IPS DF 4.7 (cell line): ENCODE measurements at regions not wholly inside any gene's neighbourhood (a gene's known extent, or its start where the extent isn't known, plus 50 kb on each side); places are given as distances from the start of the nearest gene placed in this dataset.

ENCODE experiments used
- DNase-seq: peaks from one replicate; pipeline ENCODE4 v3.0.0-alpha.2; 2013; ENCODE audit warnings: low spot score; ENCODE audit errors: extremely low read depth

DNA sequence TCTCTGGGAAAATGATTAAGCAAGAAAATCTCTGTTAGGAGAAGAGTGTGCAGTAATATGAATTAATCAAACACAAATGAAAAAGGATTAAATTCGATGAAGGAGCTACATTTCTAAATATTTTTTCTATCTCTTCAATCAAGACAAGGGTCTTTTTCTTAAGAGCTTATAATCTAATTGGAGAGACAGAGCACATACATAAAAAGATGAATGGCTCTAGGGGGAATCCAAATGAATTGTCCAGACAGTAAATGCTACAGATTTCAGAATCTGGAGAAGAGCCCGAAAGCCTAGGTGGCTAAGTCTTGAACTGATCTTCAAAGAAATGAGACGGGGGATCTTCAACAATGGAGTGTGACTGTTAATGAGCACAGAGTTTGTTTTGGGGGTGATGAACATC lies 723.6 kb downstream of the UTRN start:
- no peak for DNase-seq

DNA sequence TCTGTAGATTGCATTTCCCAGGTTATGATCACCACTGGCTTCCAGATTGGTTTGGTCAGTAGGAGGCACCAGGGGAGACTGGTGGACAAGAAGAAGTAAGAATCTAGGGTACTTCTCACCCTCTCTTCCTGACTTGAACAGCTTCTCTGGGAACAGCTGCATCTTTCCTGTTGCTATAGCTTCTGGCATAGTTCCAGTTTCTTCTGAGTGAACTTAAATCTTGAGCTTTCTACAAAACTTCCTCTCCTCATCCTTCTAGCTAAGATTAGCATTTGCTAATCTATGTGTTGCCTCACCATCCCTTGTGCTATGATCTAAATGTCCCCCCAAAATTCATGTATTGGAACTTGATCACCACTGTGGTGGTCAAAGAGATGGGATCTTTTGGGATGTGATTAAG lies 724.6 kb downstream of the UTRN start:
- no peak for DNase-seq

DNA sequence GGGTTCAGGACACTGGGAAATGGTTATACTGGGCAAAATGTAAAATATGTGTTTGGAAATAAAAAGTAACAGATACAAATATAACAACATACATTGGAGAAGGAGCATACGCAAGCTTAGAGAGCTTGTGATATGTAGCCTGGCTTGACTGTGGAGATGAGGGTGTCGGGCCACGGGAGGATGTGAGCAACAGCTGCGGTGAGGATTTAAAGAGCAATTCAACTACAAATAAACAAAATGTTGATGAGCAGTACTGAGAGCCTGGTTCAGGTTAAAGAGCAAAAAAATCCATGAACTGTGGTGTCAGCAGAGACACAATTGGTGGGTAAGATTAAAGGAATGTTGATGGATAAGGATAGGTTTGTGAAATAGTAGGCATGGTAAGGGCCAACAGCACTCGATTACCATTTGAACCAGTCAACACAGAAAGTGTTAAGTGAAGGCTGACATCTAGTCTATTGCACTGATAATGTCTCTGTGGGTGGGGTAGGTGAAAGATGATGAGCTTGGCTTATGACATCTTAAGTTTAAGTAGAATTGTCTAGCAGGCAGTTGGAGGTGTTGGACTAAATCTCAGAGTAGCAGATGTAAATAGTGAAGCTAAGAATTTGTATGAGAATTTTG lies 723.2 kb downstream of the EPM2A start:
- DNase-seq, result no peak

DNA sequence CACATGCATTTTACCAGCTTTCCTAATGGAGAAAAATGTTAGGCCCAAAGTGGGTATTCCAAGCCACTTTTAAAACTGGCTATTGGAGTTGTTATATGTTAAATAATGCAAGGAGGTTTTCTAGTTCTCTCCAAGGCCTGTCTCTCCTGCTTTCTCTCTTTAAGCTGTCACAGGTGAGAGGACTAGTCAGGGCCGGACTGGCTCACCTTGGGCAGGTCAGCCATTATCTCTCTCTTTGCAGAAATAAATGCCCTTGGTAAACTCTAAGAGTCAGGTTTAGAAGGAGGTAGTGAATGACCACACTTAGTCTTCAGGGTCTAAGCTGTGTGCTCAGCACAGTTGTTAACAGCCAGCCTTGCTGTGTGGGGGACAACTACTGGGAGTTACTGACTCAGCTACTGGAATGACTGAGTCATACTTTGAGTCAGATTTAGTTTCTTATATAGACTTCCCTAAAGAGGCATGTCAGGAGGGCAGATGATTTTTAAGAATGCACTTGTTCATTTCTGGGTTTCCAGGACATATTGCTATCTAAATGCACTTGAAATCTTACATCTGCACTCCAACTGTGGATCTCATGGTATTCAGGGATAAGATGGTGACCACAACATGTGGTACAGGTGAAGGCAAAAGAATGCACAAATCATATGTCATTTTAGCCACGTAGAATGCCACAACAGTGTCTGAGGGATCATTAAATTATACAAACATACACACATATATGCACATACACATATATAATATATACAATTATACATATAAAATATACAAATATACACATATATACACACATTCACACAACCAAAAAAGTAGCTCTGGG lies 719.4 kb downstream of the EPM2A start:
- DNase-seq, result no peak

DNA sequence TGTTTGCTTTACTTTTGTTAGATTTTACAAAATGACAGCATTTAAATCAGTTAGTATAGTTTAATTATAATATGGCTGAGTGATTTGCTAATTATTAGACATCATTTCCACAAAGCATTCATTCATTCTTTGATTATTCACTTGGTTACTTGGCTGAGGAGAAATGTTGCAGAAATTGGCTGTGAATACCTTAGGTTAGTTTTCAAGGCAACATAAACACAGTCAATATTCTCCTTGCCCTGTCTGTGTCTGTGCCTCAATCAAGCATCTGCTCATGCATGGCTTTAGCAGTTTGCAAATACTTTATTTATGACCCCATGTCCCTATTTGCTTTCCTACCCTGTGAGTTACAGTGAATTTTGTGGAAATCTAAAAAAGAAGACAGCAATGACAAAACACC lies 718.3 kb downstream of the EPM2A start:
- DNase-seq, result no peak

DNA sequence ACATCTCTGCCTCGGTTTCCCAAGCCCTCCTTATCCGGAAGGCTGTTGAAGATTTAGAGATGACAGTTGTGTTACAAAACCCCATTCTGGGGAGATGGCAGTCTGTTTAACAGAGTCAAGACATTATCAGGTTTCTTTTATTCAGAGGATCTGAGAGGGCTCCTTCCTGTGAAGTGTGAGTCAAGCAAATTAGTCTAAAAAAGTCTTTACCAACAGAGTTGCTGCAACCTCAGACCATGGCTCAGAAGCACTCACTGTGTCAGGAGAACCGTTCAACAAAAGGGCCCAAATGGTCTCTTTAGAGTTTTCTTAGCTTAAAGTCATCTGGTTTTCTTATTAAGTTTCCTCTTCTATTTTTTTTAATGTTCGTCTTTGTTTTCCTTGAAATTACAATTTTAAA lies 717.8 kb downstream of the EPM2A start:
- DNase-seq, result no peak

DNA sequence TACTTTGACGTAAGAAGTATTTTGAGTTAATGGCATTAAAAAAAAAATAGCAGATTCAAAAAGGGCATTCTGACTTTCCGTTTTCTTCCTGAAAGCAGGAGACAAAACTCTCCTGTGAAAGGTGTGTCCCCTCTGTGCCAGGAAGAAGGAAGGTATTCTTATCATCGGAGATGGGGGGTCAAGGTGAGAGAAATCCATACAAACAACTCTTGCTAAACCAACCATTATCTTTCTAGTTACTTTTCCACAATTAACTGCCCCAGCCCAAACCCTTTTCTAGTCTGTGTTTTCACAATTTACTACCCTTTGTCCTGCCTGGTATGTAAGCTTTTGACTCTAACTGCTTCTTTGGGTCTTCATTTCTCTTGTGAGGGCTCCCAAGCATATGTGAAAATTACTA lies 717.3 kb downstream of the EPM2A start:
- no peak for DNase-seq

DNA sequence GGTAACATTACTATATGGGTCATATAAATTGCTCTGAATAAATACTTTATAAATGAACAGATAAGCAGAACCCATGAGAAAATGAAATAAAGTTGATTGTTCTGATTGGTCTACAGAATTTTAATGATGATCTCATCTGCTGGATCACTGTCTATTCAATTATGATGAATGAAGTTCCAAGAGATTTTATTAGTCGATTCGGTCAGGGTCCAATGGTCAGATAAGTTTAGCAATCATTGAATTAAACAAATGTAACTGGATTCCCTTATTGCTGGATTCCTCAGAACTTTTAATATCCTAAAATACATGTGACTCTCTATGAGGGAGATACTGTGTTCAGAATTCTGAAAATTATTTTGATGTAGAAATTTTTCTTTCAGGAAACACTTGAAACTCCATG lies 715.2 kb downstream of the EPM2A start:
- DNase-seq, result no peak

DNA sequence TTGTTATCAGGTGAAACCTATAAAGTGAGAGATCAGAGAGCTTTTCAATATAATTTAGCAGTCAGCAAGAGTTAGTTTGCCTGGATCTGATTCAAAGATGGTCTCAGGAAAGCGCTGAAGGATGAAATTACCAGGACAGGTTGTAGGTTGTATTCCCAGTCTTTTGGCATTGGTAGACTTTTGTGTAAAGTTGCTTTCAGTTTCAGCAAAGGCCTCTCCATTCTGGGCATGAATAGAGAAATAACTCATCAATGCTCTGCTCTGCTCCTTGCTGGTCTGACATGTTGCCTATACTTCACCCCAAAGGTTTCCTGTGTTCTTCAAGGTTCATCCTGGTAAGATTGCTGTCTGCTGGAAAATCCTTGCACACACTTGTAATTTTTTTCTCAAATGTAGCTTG lies 714.8 kb downstream of the EPM2A start:
- no peak for DNase-seq

DNA sequence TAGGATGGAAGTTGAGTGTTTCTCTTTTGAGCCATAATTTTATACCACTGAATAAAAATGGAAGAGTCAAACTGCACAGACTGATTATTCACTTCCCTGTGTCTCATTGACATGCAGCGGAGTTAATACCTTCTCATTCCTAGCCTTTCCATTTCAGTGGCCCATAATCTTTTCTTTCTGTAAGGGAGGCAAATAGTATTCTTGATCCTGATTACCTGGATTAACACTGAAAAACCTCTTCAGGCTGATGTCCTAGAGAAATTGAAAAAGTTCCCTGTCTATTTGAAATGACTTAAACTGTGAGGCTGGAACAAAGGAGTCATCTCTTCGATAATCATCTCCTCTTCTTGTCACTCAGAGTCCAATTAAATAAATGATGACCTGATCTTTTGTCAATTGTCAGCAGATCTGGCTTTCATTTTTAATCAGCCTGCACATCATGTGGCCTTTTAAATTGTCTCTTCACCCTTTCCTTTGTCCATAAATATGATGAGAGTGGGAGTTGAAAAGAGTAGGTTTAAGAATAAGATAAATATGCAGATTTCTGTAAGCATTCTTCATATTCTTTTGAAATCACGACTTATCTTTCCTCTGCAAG lies 713.0 kb downstream of the EPM2A start:
- no peak for DNase-seq

DNA sequence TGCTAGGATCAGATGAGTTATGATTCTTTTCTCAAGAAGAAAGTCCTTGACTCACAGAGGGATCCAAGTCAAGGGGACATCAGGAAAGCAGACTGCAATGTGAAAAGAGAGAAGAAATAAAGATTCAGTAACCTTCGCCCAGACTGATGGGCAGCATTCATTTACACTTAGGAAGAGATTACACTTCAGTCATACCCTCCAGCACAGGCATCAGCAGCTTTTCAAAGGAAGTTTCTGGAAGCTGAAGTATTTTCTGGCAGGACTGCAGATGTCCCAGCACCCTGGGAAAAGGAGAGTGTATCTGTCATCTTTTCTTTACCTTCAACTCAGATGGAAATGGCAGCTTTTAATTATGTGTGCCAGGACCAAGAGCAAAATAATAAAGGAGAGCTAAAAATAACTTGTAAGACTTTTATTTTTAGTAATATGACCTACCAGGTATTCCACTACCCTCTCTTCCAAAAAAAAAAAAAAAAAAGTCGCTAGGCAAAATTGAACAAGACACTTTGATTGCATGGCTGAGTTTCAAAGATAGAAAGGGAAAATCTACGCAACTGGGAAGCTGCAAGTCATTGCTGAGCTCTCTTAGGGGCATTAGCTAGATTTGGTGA lies 712.1 kb downstream of the EPM2A start:
- no peak for DNase-seq

DNA sequence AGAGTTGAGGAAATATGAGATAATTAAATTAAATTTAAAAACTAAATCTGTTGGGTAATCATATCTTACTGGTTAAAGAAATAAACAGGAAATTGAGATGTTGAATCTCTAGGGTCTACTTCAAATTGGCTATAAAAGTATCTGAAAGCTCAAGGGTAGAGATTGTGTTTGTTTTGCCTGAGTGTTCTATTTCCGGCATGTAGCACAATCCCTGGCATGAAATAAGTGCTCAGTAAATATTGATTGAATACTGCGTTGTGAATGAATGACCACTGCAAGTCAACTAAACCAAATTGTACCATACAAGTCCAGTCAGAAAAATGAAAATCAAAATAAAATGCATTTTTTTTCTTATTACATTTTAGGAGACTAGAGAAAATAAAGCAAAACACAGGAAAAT lies 709.8 kb downstream of the EPM2A start:
- no peak for DNase-seq

DNA sequence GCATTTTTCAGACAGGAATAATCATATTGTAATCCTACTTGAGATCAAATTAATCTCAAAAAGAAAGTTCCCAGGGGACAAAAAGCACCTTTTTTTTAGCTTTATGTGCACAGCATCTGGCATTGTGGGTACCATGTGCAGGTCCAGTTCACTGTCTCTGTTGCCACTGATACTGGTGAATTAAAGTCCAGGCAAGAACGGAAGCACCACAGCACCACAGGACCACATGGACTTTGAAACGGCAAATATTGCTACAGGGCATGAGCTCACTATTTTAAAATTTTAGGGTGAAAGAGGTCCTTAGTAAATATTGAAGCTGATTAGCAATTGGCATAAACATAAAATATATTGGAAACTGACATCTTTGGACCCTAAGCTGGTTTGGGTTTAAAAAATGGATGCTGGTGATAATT lies 709.0 kb downstream of the EPM2A start:
- no peak for DNase-seq

DNA sequence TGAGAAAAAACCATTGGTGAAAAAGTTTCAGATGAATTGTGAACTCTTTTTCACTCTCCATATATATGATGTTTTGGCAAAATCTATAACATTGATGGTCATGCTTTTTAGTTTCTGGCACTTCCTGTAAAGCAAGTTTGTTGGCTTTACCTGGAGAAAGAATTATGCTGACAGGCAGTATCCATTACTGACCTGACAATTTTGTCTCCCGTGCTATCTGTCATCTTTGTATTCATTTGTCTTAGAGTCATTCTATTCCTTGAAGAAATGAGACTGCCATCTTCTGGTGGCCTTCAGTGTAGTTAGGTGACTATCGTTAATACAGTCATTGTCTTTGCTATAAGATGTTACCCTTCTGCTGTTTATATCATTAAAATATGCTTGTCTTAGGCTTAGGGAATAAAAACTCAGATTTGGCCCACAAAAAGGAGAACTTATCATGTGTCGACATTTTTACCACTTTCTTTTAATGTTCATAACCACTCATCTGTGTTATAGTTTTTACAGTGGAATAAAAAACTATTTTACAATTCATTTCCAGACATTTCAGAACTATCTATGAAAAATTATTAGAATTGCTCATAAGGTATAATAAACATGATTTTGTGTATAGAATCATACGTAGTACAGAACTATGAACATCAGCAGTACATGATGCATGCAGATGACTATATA lies 707.0 kb downstream of the EPM2A start:
- peak; percentile 16 for DNase-seq

DNA sequence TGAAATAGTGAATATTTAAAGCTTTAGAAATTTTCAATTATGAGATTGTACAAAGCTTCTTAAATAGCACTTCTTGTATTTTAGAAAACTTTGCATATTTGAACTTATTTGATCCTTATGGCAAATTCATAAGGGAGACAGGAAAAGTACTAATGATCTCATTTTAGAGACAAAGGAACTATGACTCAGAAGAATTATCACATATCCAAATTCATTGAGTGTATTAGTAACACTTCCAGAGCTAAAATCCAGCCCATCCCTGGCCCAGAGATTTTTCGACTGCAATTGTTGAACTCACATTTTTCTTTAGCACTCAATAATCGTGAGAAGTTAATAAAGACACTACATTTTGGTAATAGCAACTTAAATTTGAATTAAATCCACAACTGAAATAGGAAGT lies 704.3 kb downstream of the EPM2A start:
- no peak for DNase-seq

DNA sequence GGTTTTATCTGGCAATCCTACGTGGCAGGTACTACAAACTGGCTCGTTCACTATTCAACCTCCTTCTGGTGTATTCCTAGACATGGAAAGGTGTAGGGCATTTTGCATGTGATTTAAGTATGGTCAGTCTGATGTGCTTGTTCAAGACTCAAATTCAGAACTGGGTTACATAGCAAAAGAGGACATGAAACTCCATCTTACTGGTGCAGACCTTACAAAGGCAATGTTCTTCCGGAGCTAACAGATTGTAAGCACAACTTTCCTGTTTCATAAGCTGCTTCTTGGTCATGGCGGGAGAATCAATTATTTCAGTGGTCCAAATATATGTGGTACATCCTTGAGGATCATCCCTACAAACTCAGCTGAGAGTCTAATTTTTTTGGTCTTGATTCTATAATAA lies 703.4 kb downstream of the EPM2A start:
- DNase-seq, result no peak

DNA sequence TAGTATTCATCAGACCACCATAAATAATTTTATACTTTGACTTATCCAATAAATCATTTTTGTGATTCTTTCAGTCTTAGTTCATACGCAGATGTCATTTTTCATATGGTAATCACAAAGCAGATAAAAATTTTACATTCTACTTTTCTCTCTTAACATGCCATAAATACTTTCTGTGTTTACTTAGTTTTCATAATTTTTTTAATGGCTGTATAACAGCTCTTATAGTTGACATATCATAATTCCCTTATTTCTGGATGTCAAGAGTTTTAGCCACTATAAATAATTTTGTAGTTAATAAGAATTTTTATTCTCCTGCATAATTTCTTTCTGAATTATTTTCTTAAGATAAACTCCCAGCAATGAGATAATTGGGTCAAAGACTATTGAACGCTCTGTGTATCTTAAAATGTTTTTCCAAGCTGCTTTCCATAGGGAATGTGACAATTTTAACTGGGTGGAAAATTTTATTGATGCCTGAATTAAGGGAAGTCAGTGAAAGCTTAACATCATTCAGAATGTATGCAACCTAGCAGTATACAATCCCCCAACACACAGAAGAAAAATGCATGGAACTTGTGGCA lies 702.7 kb downstream of the EPM2A start:
- no peak for DNase-seq

DNA sequence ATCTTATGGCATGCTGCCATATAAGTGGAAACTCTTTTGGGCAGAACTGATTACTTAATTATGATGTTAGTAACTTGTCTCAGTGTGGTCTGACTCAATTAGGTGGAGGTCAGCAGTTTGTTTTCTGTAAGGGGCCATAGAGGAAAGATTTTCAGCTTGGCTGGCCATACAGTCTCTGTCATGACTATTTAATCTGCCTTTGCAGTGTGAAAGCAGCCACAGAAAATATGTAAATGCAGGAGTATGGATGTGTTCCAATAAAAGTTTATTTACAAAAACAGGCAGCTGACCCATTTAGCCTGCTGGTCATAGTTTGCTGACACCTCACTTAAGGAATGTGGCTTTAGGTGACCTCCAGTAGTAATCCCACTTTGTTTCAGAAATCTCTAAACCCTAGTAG lies 700.7 kb downstream of the EPM2A start:
- DNase-seq, result no peak

DNA sequence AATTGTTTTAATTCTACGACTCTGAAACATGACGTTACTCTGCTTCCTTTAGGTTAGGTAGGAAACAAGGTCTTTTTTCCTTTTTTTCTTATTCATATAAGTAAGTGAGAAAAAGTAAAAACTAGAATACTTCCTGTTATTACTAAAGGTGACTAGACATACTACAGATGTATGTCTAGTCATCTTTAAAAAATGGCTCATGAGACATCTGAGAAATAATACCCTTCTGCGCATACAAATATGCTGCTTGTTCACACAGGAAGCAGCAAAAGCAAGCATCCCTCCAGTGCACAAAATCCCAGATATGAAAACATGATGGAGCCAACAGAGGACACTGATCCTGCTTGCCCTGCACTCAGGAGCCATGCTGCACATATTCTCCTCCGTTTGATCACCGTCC lies 699.1 kb downstream of the EPM2A start:
- DNase-seq, result no peak

DNA sequence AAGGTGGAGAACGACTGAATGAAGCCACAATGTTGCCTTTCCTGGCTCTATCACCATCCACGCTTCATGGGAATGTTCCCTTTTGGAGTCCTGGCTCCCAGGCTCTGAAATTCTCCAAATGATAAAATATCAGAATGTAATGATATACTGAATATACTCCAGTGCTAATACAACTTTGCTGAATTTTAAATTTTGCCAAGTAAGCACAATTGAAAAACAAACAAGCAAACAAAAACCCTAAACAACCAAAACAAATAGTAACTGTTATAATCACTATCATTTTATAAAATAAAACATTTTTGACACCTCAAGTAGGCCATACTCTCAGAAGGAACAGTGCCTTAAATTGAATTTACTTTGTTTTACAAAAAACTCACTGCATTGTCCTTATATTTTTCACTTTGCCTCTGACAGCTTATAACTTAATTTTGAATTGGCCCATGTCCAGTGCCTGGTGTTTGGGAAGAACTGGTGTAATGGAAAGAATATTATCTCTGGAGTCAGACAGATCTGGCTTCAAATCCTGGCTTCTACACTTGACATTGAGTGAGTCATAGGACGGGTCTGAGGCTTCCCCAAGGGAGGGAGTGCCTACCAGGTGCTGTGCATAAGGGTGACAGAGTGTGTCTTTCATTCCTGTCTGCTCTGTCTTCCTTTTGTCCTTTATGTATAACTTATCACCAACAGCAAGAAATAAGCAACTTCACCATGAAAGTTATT lies 698.3 kb downstream of the EPM2A start:
- no peak for DNase-seq

DNA sequence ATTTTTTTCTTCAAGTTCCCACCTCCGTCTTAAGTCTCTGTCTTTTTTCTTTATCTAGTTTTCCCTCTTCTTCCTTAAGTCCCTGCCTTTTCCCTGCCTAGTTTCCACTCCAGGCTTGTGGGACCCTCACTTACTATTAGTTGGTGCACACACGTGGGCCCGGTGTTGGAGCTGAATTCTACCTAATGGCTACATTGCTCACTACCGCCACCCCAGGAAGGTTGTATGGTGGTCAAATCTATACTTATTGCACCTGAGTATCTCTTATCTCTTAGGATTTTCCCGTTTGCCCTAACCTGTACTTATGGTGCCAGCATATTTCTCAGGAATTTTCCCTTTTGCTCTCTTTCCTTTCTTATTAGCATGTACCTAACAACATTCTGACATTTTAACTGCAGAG lies 692.8 kb downstream of the EPM2A start:
- DNase-seq, result peak; percentile 25
